GM19023 (cell line): ENCODE measurements at regions not wholly inside any gene's neighbourhood (a gene's known extent, or its start where the extent isn't known, plus 50 kb on each side); places are given as distances from the start of the nearest gene placed in this dataset.

Experiments
- ATAC-seq: cut with Tn5 transposase; IDR thresholded peaks from one replicate; pipeline ENCODE4 v1.9.1; 2021; ENCODE audit warnings: mild to moderate bottlenecking, moderate library complexity; ENCODE audit not compliant: unreplicated experiment

DNA sequence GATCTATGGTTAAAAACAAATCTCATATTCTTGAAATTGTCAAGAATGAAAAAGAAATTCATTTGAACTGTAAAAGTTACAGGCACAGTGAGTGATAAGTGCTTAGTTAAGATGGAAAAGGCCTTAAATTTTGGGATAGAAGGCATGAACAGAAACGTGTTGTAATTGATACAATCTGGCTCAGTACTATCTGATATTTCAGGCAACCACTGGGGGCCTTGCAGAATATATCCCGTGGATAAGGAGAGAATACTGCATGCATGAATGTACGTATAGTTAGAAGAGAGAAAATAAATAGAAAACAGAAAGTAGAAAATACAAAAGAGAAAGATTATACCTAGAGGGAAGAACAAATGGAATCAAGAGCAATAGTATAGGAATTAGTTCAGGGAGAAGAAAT lies 741.4 kb upstream of the CCDC54 start:
- ATAC-seq: no peak

DNA sequence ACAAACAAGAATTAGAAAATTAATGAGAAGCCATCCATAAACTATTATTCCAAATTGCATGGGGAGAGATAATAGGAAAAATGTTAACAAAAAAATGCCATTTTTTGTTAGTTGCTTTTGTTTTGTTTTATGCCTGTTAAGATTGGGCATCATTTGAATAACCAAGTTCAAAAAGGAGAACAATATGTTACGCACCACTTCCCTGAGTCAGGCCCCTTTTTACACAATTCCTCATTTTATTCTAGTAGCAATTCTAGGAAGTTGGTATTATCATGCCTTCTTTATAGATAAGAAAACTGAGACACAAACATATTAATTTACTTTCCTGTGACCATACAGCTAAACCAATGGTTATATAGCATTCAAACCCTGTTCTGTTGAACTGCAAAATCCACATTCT lies 736.9 kb upstream of the CCDC54 start:
- no peak for ATAC-seq

- no peak for ATAC-seq
Observed at GRCh38 chr3:106642161-106642560, 735.1 kb upstream of the CCDC54 start.

GRCh38 chr3:106643684-106644161 lies 733.5 kb upstream of the CCDC54 start:
- no peak for ATAC-seq

DNA sequence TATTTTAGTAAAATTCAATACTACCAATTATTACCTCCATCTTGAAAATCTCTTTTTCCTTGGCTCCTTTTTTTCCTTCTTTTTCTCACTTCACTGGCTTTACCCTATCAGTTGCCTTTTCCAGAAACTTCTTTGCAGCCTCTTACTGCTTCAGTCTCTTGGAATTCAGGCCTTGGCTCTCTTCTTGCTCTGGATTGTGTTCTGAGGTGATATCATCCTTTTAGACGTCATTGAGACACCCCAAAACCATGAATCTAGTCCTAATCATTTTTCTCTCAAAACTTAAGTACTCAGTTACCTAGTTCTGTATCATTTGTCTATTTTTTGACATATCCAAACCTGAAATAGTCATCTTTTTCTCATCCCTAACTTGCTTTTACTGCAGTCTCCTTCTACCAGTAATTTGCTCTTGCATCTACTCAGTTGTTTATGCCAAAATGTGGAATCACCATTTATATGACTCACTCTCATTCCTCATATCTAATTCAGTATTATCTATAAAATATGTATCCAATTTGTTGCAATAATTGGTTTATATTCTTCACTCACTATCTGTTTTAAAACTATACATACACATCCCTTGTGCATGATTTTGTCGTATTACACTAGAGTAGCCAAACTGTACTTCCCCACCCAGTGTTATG lies 703.2 kb upstream of the CCDC54 start:
- ATAC-seq: no peak

GRCh38 chr3:106675451-106675850 lies 701.8 kb upstream of the CCDC54 start:
- no peak for ATAC-seq

GRCh38 chr3:106678657-106679390 lies 698.4 kb upstream of the CCDC54 start:
- ATAC-seq: no peak

DNA sequence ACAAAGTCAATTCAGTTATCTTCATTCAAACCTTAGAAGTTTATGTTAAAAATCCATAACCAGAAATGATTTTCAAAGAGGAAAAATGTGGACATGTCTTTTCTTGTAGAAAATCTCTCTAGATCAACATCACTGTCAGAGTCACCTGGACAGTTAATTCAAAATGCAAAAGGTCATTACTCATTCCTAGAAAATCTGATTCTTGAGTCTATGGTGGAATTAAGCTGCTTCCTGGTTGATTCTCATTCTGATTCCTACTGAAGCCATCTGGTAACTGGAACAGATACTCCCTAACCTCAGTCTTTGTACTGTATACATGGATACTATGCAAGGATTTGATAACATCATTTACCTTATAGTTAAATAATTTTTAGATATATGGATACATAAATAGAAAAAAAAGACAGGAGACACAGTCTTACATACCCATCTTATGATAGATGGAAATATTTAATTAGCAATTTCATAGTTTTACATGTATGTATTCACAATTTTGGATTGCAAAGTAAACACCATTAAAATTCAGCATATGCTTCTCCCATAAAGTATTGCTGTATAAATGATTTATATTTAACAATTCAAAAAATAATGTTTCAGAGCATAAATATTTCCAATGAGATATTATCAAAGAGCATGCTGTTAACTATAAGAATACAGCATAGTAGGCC lies 693.2 kb upstream of the CCDC54 start:
- ATAC-seq: no peak

DNA sequence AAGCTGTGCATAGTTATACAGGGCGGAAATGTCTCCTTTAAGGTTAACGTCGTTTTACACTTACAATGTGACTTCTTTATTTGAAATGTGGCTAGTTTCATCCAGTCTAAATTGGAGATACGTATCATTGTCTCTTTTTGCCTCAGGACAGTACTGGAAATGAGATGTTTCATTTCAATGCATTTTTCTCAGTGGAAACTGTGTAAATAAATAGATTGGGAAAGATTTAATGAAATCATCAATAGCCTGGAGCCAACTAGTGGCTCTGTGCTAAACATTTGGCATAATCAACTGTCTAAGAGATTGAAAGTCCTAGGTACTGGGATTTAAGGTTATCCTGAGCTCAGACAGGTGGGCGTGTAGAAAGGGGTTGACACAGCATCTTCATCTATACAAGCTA lies 691.5 kb upstream of the CCDC54 start:
- no peak for ATAC-seq

DNA sequence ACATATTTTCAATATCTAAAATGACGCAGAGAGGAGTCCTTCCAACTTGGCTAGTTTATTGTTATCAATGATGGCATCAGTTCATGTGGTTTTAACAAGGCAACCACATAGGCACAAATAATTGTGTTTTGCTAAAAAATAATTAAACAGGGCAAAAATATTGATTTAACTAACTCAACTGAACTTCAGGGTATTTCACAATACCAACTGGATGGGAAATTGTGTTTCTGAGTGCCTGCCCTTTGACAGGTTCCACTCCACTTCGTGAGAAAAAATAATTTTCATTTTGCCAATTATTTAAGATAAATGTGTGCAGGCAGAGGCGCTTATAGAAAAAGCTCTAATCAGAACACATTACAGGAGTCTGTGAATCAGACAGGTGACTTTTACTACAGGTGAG lies 689.3 kb upstream of the CCDC54 start:
- ATAC-seq: no peak

DNA sequence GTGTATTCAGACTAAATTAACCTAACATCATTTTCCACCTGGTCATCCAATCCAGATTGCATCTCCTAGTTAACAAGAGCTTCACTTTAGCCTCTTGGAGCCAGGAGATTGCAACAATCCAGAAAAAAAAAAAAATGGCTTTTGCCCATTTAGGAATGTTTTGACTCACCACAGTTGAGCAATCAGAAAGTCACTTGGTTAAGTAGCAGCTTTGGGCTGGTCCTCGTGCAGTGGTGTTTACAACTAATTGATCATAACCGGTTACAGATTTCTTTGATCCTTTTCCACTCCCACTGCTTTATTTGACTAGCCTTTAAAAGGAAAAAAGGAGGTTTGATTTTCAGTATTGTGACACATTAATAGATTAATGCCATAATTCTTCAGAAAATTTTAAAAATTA lies 688.8 kb upstream of the CCDC54 start:
- no peak for ATAC-seq

DNA sequence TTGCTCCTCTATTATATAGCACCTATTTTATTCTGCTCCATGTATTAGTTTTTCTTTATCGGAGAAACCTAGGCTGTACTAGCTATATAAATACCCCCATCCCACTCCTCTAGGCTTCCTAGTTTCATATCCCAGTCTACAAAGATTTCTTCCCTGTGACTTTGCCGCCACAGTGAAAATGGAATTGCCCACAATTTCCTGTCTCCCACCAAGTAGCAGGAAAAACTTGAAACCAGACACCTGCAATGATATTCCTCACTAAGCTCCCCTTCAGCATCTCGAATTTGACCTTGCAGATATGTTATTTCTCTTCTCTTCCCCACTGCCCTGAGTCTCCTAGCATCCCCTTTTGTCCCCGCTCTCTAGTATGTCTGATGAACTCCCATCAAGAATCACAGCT lies 685.8 kb upstream of the CCDC54 start:
- ATAC-seq: no peak

- no peak for ATAC-seq
Observed at GRCh38 chr3:106692624-106693023, 684.6 kb upstream of the CCDC54 start.

DNA sequence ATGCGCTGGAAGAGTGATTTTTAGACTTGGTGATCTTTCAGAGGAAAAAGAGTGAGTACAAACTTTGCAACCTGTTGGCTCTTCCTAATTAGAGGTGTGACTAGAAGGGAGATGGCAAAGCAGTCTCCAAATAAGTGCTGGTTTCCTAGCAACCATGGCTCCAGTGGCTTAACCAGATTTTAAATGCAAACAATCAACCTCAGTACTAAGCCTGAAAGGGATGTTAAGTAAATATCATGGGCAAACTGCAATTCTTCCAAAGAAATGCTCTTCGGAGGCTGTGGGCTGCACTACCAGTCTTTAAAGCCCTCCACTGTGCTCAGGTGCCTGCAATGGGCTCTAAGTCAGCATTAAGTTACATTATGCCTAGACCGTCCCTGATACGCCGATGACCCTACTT lies 678.1 kb upstream of the CCDC54 start:
- ATAC-seq: no peak

GRCh38 chr3:106700981-106701380 lies 676.3 kb upstream of the CCDC54 start:
- no peak for ATAC-seq

DNA sequence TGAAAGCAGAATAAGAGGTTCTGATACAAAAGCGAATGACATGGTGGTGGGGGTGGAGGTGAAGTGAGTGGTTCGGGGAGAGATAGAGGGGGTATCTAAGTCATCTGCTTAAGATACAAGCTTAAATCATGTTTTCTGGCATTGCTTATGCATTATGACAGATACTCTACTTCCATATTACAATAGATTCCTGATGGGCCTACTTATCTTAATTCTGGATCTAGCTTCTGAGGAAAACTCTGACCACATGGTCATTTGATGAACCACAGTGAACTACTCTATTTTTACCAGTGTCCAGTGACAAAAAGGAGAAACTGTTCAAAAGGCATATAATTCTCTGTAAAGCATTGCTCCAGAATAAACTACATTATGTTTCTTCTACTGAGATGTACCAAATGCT lies 673.7 kb upstream of the CCDC54 start:
- no peak for ATAC-seq

- no peak for ATAC-seq
Observed at GRCh38 chr3:106707347-106707746, 669.9 kb upstream of the CCDC54 start.

DNA sequence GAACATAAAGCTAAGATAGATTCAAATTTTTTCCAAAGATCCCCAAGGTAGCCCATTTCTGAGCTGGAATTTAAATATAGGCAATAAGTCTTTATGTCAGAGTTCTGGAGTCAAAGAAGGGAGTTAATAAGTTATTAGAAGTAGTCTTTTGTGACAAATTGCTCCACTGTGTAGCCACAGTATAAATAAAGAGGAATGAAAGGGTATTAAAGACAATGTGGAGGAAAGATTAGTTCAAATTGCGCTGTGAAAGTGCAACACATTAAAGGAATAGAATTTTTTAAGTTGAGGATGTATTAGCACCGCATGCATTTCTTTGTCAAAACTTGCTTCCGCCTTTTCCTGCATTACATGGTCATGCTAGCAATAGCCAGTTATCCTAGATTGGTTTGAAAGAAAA lies 666.6 kb upstream of the CCDC54 start:
- no peak for ATAC-seq

DNA sequence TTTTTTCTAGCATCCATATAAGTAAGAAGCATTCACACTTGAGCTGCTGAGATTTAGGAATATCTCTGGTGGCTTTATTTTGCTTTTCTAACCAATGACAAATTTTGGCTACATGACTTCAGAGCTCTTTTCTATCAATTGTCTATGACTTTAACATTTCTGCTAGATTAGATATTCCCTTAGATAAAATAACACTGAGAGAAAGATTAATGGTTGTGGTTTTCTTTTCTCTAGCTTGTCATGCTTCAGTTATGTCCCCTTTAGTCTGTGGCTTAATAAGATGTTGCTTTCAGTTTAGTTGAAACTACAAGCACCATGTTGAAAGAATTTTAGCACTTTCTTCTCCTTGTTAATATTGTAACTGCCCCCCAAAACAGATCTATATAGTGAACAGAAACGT lies 665.6 kb upstream of the CCDC54 start:
- no peak for ATAC-seq

DNA sequence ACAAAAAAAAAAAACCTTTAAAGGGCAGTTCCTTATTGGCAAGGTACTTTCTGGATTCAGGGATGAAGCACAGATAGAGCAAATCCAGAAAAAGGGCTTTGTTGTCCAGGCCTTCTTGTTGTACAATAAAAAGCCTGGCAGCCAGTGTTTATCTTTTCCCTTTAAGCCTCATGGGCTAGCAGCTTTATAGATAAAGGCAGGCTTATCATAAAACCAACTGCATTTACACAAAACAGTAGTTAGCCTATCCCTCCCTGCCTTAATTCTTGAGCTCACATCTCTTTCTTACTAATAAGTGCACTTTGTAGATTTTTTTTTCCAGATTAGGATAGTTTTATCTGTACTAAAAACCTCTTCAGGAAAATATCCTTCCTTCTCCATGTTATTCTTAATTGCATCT lies 662.8 kb upstream of the CCDC54 start:
- no peak for ATAC-seq

DNA sequence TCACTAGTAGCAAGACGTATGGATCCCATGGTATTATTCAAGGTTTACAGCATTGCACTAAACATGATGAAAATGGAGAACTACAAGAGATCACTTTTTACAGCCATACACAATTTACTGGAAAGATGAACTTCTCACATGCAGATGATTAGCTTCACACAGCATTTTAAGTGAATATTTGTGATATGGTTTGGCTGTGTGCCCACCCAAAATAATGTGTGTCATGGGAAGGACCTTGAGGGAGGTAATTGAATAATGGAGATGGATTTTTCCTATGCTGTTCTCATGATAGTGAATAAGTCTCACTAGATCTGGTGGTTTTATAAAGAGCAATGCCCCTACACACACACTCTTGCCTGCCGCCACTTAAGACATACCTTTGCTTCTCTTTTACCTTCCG lies 662.0 kb upstream of the CCDC54 start:
- ATAC-seq: no peak

DNA sequence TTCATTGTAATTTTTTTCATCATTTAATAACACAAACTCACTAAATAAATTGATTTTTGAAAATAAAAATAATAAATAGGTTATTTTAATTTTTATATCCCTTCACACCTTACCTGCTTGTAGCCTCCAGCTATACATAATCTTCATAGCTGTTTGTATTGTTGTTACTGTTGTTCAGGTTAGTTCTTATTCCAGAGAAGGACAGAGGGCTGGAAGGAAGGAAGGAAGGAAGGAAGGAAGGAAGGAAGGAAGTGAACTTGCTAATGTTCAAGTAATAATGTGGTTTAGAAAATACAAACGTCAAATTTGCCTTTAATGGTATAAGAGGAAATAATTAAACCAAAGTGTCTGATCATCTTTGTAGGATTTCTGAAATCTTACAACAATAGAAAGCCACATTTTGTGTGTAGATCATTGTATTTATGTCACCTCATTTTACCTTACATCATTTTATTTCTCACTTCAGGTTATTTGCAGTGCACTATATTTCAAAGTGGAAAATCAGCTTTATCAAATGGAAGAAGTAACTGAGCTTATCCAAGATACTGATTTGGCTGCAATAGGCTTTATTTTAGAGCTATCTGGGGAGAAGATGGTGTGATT lies 660.0 kb upstream of the CCDC54 start:
- ATAC-seq: no peak
